ENCODE measurements at regions not wholly inside any gene's neighbourhood (a gene's known extent, or its start where the extent isn't known, plus 50 kb on each side); places are given as distances from the start of the nearest gene placed in this dataset.

DNA sequence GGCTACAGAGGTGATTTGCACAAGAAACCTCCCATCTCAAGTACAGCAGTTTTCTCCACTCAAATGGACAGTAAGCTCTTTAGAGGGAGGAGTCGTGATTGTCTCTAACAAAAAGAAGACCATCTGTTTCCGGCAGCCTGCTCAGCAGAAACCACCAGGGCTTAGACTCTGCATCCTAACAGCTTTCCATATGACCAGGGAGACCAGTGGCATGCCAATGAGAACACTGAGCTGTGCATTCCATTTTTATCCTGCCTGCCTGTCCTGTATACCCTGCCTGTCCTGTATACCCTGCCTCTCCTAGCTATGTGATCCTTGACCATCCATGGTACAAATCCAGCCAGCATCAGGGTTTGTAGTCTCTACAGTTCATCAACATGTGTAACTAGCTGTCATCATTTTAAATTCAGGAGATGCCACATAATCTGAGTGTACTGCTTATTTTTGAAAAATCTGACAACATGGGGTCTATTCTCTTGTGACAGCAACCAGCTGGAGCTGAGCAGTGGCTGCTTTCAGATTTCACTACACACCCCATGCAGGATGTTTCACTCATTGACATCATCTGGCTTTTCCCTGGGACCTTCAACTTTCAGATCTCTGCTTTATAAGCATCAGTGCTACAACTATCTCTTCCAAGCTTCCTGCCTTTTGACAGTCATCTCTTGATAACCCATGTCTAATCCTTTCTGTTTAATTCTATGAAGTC is 50.5 kb upstream of the POU2AF2 start:
- no peak for DNase-seq

DNA sequence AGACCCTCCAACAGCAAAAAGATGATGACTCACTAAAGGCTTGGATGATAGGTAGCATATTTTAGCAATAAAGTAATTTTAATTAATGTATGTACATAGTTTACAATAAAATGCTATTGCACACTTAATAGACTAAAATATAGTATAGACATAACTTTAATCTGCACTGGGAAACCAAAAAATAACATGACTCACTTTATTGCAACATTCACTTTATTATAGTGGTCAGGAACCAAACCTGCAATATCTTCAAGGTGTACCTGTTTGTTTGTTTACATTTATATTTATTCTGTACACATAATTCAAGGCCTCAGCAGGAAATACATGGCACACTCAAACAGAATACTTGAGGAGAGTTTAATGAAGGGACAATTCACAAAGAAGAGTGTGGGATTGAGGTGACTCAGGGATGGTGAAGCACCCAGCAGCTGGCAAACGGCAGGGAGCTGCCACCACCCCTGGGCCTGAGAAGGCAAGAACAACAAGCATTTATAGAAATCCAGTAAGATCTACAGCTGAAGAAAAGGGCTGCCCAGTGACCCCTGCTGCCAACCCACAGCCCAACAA is 51.5 kb upstream of the POU2AF2 start:
- DNase-seq: no peak

GRCh38 chr11:111189466-111189865 is 56.1 kb upstream of the POU2AF2 start:
- no peak for DNase-seq

DNA sequence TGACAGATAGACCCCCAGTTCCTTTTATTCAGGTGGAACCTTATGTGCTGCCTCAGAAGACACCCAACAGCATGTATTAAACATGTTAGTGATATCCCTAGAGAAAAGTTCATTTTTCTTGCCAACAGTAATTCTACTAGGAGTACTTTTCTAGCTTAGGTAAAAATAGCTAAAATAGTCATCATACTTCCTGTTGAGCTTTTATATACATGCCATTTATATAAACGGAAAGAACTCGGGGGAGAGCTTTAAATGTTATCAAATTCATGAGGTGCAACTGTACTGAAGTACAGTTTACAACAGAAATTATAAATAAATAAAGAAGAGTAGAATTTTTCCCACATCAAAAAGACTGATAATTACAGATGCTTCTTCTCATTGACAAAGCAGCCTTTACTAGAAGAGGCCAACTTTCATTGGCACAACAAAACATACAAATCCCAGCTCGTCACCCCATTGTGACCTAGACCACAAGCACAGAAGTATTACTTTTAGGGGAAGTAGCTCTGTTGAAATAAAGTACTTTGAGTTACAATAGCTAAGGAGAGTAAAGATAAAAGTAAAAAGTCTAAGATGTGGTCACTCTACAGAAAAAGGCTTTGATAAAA is 59.1 kb upstream of the POU2AF2 start:
- no peak for DNase-seq

DNA sequence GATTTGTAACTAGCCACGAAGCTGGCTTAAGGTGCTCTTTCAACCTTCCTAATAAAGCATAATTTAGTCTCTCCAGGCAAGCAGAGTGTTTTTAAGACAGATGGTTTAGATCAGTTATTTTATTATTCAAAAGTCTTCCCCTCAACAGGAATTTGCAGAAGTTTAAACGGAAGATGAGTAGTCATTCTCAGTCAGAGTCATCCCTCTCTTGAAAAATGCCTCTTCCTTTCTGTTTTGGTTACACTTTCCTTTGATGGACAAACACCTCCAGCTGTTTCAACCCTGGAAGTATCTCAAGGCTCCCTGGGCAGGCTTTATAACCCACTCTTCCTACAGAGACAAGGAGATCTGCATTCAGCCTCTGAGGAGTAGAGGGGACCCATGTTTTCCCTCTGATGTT is 60.3 kb upstream of the POU2AF2 start:
- no peak for DNase-seq

- no peak for DNase-seq
Measured at GRCh38 chr11:111183706-111184105, 61.8 kb upstream of the POU2AF2 start.

DNA sequence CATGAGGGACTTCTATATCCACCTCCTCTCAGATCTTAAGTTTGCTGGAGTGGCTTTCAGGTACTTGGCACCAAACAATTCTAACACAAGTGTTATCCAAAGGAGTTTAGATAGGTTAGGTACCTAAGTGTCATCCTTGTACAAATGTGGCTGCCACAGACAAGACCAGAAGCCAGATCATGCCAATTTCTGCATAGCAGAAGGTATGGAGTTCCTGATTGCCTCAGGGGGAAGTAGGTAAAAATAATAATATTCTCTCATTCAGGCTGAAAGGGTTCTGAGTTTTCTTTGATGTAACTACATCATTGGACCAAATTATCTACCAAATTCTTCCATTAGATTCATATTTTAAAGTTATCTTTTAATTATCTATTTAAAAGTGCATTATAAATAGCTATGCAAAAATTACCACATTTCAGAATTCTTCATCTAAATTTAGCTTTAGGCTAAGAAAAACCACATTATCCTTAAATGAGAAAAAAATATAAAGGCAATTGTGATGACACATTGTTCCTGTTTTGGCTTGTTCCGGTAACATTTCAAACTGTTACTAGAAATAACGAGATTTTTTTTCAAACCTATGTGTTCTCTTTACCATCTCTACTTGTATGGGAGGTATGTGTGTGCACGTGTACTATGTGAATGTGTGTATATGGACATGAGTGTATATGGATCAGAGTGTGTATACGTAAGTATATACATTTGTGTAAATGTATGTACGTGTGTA is 66.2 kb upstream of the POU2AF2 start:
- no peak for DNase-seq

DNA sequence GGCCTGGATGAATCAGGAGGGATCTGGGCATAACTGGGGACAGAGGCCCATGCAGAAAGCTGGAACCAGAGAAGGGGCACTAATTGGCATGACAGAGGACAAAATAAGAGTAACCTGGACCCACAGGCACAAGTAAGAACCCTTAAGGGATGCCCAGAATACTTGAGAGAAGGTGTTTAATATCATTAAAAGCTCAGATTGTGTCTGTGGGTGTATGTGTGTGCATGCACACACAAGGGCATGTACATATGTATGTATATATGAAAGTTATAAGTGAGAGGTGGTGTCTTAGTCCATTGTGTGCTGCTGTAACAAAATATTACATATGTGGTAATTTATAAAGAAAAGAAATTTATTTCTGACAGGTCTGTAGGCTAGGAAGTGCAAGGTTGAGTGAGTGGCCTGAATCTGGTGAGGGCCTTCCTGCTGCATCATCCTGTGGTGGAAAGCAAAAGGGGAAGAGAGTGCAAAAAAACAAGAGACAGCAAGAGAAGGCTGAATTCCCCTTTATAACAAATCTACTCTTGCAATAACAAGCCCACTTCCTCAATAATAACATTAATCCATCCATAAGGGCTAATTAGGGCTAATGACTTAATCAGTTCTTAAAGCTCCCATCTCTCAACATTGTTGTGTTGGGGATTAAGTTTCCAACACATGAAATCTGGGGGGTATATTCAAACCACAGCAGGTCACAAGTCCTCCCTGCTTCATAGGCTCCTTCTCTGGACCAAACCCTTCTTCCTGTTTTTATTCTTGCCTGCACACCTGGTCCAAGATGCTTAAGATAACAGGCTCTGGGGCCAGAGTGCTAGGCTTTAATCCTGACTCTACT is 68.3 kb upstream of the POU2AF2 start:
- DNase-seq: no peak

GRCh38 chr11:111176603-111177002 is 68.9 kb upstream of the POU2AF2 start:
- DNase-seq: no peak

GRCh38 chr11:111173221-111173620 is 72.3 kb upstream of the POU2AF2 start:
- no peak for DNase-seq

DNA sequence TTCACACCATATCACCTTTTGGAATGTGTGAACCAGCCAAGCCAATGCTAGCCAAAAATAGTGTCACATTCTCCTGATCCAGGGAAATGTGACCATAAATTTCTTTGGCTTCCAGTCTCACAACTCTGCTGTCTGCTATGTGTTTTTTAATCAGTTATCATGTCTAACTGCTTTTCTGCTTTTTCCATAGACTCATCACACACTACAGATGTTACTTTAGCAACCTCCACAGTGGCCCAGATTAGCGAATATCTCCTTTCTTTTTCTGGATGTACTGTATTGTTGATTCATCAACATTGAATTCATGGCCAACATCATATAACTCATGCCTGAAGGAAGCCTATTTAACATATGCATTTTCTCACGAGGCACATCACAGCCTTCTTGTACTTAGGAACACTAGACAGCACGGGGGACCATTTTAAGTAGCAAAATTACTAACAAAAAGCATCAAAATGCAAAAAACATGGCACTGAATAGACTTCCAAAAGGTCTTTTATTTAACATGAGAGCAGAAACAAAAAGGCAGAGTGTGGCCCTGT is 73.1 kb upstream of the POU2AF2 start:
- DNase-seq: no peak

DNA sequence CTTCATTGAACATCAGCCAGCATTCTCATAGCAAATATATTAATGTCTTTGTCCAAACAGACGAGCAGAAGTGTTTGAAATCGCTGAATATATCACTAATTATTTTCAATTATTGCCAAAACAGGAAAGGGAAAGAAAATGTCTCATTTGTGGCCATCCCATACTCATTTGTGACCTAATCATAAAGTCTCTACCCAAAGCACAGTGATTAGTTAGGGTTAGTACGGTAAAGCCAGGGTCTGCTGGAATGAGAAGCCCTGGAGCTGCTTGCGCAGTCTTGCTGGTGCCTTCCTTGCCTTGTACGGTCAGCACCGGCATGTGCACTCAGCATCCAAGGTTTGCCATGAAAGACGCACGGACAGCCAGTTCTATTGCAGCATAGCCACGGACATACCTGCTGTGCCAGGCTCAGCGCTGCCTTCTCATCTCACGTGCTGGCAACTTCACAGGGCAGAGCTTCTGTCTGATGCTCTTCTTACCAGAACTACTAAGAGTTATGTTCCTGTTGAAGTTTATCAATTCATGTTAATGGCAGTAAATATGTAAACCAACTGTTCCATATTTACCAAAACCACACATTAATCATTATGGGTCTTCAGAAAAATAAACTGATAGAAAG is 74.7 kb upstream of the POU2AF2 start:
- DNase-seq: no peak

DNA sequence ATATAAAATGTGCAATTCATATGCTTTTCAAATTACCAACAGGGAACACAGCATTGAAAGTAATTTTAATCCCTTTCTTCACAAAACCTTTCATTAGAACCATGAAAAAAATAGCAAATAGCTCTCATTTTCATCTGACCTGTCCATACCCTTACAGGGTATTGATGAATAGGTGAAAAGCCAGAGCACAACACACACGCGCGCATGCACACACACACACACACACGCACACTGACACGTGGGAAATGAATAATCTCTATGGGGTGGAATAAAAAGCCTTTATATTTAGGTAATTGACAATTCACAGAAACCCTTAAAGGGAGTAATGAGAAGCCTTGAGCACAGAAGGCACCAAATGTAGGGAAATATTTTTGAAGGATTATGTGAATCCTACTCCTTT is 76.2 kb upstream of the POU2AF2 start:
- no peak for DNase-seq

DNA sequence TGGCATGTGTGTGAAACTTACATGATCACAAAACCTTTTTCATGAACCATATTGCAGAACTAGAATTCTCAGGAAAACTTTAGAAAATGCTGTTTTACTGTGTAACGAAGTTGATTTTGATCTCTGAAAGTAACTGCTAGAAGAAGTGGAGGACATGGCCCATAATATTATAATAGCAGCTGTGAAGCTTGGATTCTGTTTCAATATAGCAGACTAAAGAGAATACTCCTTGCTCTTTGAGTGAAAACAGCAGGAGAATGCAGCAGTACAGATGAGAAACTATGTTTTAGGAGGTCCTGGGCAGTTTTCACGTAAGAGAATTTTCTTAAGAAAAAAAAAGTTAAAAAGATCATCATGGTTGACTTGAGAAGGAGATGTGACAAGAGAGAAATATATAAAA is 76.7 kb upstream of the POU2AF2 start:
- DNase-seq: no peak

DNA sequence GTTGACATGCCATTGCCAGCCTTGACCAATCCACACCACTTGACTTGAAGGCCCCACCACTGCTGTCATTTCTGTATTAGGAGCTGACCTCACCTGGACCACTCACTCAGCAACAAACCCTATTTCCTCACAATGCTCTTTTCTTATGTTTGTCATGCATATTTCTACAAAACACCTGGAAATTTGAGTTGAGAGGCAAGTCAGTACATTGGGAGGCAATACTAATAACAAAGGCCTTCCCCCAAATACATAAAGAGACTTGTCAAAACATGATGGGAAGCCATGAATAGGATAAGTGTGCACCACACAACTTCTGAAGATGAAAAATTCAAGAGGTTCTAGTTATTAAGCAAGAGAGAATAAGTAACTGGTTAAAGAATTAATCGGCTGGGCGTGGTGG is 77.9 kb upstream of the POU2AF2 start:
- DNase-seq: no peak

GRCh38 chr11:111166598-111166997 is 78.9 kb upstream of the POU2AF2 start:
- no peak for DNase-seq

DNA sequence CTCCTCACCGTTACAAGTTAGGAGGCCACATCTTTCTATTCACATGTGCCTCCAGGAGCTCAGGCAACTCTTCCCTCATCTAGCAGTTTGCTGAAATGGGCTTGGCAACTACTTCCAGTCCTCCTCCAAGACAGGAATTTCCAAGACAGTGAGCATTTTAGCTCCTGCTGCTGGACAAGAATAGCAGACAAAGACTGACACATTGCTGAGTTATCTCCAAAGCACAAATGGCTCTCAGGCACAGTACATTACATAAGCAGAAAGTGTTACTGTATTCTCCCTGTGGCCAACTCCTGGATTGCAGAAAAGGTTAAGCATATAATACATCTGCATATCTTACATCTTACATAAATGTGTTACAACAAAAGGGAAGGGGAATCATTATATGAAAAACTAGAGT is 83.2 kb upstream of the POU2AF2 start:
- DNase-seq: no peak

- no peak for DNase-seq
Measured at GRCh38 chr11:111157571-111157970, 88.0 kb upstream of the POU2AF2 start.

GRCh38 chr11:111155021-111155420 is 90.5 kb upstream of the POU2AF2 start:
- no peak for DNase-seq

DNA sequence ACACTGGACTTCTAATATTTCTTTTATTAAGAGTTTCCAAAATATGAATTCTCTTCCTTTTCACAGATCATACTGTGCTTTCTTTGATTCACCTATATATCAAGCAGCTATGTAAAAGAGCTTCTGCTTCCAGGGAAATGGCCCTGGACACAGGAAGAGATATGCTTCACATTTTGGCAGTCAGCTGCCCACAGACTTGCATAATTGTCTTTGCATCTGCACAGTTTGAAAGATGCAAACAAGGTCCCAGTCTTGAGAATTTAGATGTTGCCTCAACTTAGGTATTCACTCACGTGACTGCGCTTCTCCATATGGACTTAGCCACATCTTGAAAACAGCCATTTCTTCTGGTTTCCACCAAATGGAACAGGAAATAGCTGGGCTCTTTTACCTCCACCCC is 92.3 kb upstream of the POU2AF2 start:
- no peak for DNase-seq

GRCh38 chr11:111148953-111149352 is 96.6 kb upstream of the POU2AF2 start:
- no peak for DNase-seq

DNA sequence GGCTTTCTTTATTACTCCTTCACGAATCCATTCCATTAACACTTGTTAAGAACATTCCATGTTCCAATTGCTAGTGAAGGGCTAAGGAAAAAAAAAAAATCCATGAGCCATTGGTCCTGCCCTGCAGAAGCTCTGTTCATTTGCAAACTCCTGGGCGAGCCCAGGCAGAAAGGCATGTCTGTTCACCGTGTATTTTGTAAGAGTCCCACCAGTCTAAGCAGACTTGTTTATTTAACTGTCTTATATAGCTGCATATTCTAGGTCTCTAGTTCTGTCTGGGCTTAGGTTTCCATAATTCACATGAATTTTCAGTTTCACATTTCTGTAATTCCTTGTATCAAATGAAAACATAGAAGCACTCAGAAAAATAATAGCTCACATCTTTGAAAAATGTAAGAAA is 97.4 kb upstream of the POU2AF2 start:
- DNase-seq: no peak
